Memory B cell (primary cell): ENCODE measurements at regions not wholly inside any gene's neighbourhood (a gene's known extent, or its start where the extent isn't known, plus 50 kb on each side); places are given as distances from the start of the nearest gene placed in this dataset.

Experiments used
- ATAC-seq: fragments of 150-1000 bp; cut with Tn5 transposase; 2 replicates; pipeline ENCODE4 v1.10.0; 2021; ENCODE audit warnings: low read depth, mild to moderate bottlenecking, moderate library complexity
- DNase-seq, 2 donors: peaks; one replicate each; pipeline ENCODE4 v3.0.0; 2022; ENCODE audit warnings: low spot score in 2 of 2
- H3K27ac Mint-ChIP-seq: one replicate; pipeline ENCODE4 v1.8.0; 2022; ENCODE audit warnings: mild to moderate bottlenecking, moderate library complexity, mixed read lengths
- H3K27me3 Mint-ChIP-seq: one replicate; pipeline ENCODE4 v1.8.0; 2022; ENCODE audit warnings: mixed read lengths
- H3K36me3 Mint-ChIP-seq: one replicate; pipeline ENCODE4 v1.8.0; 2022; ENCODE audit warnings: mild to moderate bottlenecking, mixed read lengths
- H3K4me1 Mint-ChIP-seq: one replicate; pipeline ENCODE4 v1.8.0; 2022; ENCODE audit warnings: mixed read lengths
- H3K4me3 Mint-ChIP-seq: one replicate; pipeline ENCODE4 v1.8.0; 2022; ENCODE audit warnings: mild to moderate bottlenecking, moderate library complexity, mixed read lengths
- H3K9me3 Mint-ChIP-seq: one replicate; pipeline ENCODE4 v1.8.0; 2022; ENCODE audit warnings: mixed read lengths

DNA sequence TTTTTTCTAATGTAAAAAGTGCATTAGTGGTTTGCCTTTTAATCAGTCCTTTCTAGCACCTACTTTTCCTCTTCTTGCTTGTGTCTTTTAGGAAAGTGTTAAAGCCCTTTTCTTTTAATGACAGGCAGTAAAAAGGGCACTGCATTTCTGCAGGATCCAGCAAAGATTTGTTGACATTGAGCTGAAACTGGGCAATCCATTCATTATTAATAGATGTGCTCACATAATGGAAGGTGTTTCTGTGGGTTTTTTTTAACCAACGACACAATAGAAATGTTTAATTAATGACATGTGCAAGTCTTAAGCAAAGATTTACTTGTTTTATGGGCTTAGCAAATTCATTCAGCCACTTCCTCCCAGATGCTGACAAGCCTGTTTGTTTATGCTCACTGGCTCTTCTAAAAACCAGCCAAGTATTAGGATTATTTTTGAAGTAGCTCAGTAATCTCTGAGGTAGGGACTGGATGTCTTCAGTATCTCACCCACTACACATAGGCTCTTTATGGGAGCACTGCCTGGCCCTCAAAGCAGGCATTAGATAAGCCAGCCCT is 1201.1 kb downstream of the SORCS1 start:
- H3K4me3 Mint-ChIP-seq = no peak overlapping the region
- no peak for DNase-seq
- no peak overlapping the region for H3K27ac Mint-ChIP-seq
- no peak for ATAC-seq
- no peaks in the 10 kb centered on the region for H3K36me3 Mint-ChIP-seq
- peaks cover 4% of the 10 kb centered on the region for H3K9me3 Mint-ChIP-seq
- H3K4me1 Mint-ChIP-seq = no peaks in the 10 kb centered on the region
- peaks cover 2% of the 10 kb centered on the region for H3K27me3 Mint-ChIP-seq

DNA sequence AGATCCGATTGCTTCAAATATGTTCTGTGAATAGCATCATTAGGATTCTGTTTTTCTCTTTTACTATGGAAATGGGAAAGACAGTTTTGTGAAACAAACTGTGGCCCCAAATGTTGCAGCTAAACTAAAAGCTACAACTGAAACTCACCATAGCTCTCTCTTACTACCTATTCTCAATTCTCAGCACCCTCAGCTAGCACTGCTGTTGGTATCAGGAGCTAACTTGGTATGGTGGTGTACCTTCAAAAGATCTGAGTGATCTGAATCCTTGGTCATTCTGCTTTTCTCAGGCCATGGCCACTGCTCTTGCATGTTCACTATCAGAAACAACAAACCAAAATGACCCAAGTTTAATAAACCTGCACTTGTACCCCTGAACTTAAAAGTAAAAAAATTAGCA is 1208.0 kb downstream of the SORCS1 start:
- Mint-ChIP-seq H3K27me3 (no peaks in the 10 kb centered on the region), H3K4me3 (no peak overlapping the region)

GRCh38 chr10:105953861-105954260 is 1210.6 kb downstream of the SORCS1 start:
- Mint-ChIP-seq H3K4me1 (no peaks in the 10 kb centered on the region), H3K27me3 (no peaks in the 10 kb centered on the region), H3K36me3 (no peaks in the 10 kb centered on the region), H3K27ac (no peak overlapping the region), H3K4me3 (no peak overlapping the region), H3K9me3 (no peaks in the 10 kb centered on the region)
- ATAC-seq (no peak), DNase-seq (no peak)

More for the DNA sequence above, 1208.0 kb downstream of the SORCS1 start:
- Mint-ChIP-seq H3K9me3 (no peaks in the 10 kb centered on the region), H3K36me3 (no peaks in the 10 kb centered on the region), H3K27ac (no peak overlapping the region), H3K4me1 (no peaks in the 10 kb centered on the region)
- ATAC-seq (no peak), DNase-seq (no peak)

GRCh38 chr10:105953056-105953455 is 1211.5 kb downstream of the SORCS1 start:
- Mint-ChIP-seq H3K27me3 (no peaks in the 10 kb centered on the region), H3K36me3 (no peaks in the 10 kb centered on the region), H3K4me1 (no peaks in the 10 kb centered on the region), H3K4me3 (no peak overlapping the region), H3K27ac (no peak overlapping the region), H3K9me3 (no peaks in the 10 kb centered on the region)
- DNase-seq (no peak), ATAC-seq (no peak)

GRCh38 chr10:105952153-105952552 is 1212.4 kb downstream of the SORCS1 start:
- ATAC-seq (peak; percentile 74), DNase-seq (no peak)
- Mint-ChIP-seq H3K4me3 (no peak overlapping the region), H3K9me3 (no peaks in the 10 kb centered on the region), H3K27me3 (no peaks in the 10 kb centered on the region), H3K36me3 (no peaks in the 10 kb centered on the region), H3K4me1 (no peaks in the 10 kb centered on the region), H3K27ac (no peak overlapping the region)

GRCh38 chr10:105950410-105950809 is 1214.1 kb downstream of the SORCS1 start:
- Mint-ChIP-seq H3K9me3 (peaks cover 1% of the 10 kb centered on the region), H3K4me1 (no peaks in the 10 kb centered on the region), H3K4me3 (no peak overlapping the region), H3K27ac (no peak overlapping the region), H3K27me3 (no peaks in the 10 kb centered on the region), H3K36me3 (no peaks in the 10 kb centered on the region)
- no peak for DNase-seq
- ATAC-seq = no peak

DNA sequence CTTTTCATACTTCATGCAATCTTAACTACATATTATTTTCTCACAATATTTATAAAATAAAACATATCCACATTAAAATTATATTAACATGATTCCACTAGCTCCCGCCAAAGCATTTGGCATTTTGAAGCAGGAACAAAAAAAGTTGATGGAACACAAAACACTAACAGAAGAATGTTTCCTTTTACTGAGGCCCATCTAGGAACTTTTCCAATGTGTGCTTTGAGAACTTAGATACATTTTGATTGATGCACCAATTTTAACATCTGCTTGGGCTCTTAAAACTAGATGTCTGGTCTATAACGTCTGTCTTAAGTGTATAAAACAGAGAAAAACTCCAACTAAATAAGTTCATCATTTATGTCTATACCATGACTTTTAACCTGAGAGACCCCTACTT is 1214.8 kb downstream of the SORCS1 start:
- no peak for DNase-seq
- Mint-ChIP-seq H3K4me3 (no peak overlapping the region), H3K27me3 (no peaks in the 10 kb centered on the region), H3K9me3 (peaks cover 1% of the 10 kb centered on the region), H3K4me1 (no peaks in the 10 kb centered on the region), H3K36me3 (no peaks in the 10 kb centered on the region), H3K27ac (no peak overlapping the region)
- ATAC-seq = no peak

DNA sequence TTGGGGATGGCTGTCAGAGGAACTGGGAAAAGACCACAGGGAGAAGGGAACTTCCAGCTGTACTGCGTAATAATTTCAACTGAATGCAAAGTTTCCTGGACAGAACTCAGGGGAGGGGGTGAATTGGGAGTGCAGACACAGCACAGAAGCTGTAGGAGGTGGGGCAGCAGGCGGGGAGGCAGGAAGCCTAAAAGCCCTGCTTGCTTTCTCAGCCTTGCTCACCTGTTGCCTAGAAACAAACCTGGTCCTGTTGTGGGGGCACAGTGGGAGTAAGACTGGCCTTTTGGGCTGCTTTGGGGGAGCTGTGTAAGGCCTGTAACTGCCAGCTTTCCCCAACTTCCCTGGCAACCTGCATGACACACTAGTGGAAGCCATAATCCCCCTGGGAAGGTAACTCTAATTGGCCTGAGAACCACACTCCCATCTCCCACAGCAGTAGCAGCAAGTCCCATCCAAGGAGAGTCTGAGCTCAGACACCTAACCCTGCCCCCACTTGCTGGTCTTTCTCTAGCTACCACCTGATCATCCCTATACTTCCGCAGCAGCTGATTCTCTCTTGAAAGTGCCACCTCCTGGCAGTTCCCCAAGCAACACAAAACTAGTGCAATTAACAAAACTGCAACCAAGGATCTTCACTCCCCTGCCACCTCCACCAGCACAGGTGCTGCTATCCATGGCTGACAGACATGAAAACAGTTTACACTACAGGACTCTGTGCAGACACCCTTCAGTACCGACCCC is 1239.3 kb downstream of the SORCS1 start:
- peaks cover 8% of the 10 kb centered on the region for H3K9me3 Mint-ChIP-seq
- DNase-seq (no peak), ATAC-seq (no peak)
- H3K4me1 Mint-ChIP-seq = no peaks in the 10 kb centered on the region
- no peak overlapping the region for H3K27ac Mint-ChIP-seq
- no peaks in the 10 kb centered on the region for H3K36me3 Mint-ChIP-seq
- no peak overlapping the region for H3K4me3 Mint-ChIP-seq
- H3K27me3 Mint-ChIP-seq = no peaks in the 10 kb centered on the region

DNA sequence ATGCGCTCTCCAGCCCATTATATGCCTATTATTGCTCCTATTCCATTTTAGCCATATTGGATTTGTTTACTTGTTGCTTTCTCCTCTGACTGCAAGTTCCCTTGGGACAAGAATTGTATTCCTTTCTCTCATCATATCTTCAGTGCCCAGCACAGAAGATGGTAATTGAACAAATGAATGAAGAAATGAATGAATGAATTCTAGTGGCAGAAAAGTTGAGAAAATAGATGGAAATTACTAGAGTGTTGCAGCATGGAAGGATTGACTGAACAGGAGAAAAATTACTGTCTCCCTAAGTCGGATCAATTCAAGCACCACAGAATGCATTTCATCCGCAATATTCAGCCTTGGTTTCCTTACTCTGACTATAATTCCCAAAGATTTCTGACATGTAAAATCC is 1243.2 kb downstream of the SORCS1 start:
- Mint-ChIP-seq H3K27me3 (no peaks in the 10 kb centered on the region), H3K4me1 (no peaks in the 10 kb centered on the region), H3K4me3 (no peak overlapping the region), H3K36me3 (no peaks in the 10 kb centered on the region), H3K9me3 (peaks cover 13% of the 10 kb centered on the region), H3K27ac (no peak overlapping the region)
- ATAC-seq (no peak), DNase-seq (no peak)

GRCh38 chr10:105914432-105914831 is 1250.1 kb downstream of the SORCS1 start:
- Mint-ChIP-seq H3K36me3 (no peaks in the 10 kb centered on the region), H3K9me3 (peaks cover 6% of the 10 kb centered on the region), H3K4me1 (no peaks in the 10 kb centered on the region), H3K4me3 (no peak overlapping the region), H3K27me3 (no peaks in the 10 kb centered on the region), H3K27ac (no peak overlapping the region)
- no peak for DNase-seq
- no peak for ATAC-seq

- no peaks in the 10 kb centered on the region for H3K36me3 Mint-ChIP-seq
- H3K4me1 Mint-ChIP-seq = no peaks in the 10 kb centered on the region
- DNase-seq (no peak), ATAC-seq (no peak)
- no peaks in the 10 kb centered on the region for H3K9me3 Mint-ChIP-seq
- H3K27me3 Mint-ChIP-seq = no peaks in the 10 kb centered on the region
- H3K4me3 Mint-ChIP-seq = no peak overlapping the region
- H3K27ac Mint-ChIP-seq = no peak overlapping the region
Measured at GRCh38 chr10:105908701-105909100, 1255.8 kb downstream of the SORCS1 start.

DNA sequence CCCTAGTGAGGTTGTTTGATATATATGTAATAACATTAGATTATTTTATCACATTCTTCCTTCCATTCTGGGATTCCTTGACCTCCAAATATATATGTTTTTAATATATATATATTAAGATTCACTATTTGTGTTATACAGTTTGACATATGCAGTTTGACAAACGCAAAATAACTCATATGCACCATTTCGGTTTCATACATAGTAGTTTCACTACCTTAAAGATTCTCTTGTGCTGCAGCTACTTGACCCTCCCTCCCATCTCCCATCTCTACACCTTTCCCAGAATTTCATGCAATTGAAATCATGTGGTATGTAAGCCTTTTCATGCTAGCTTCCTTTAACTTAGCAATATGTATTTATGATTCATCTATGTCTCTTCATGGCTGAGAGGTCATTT is 1244.4 kb downstream of the SORCS3 start:
- no peak for DNase-seq
- Mint-ChIP-seq H3K27ac (no peak overlapping the region), H3K4me3 (no peak overlapping the region), H3K4me1 (no peaks in the 10 kb centered on the region), H3K27me3 (no peaks in the 10 kb centered on the region), H3K36me3 (no peaks in the 10 kb centered on the region), H3K9me3 (peaks cover 5% of the 10 kb centered on the region)
- ATAC-seq = no peak

DNA sequence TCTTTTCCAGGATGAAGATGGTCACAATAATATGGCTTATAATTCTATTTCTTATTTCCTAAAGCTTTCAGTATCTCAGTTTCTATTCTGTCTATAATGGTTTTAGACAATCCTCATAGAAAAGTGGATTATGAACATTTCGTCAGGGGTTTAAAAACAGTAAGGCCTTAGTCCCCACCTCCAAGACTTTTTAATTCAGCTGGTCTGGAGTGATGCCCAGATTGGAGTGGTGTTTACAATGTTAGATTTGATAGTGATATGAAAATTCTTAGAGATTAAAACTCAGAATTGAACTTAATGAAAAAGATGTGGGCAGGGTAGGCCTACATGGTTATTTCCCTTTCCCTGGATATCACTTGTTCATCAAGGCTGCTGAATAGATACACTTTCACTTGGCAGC is 1238.3 kb downstream of the SORCS3 start:
- H3K9me3 Mint-ChIP-seq = no peaks in the 10 kb centered on the region
- no peak overlapping the region for H3K4me3 Mint-ChIP-seq
- no peaks in the 10 kb centered on the region for H3K27me3 Mint-ChIP-seq
- no peaks in the 10 kb centered on the region for H3K4me1 Mint-ChIP-seq
- DNase-seq (no peak), ATAC-seq (no peak)
- H3K27ac Mint-ChIP-seq = no peak overlapping the region
- no peaks in the 10 kb centered on the region for H3K36me3 Mint-ChIP-seq

DNA sequence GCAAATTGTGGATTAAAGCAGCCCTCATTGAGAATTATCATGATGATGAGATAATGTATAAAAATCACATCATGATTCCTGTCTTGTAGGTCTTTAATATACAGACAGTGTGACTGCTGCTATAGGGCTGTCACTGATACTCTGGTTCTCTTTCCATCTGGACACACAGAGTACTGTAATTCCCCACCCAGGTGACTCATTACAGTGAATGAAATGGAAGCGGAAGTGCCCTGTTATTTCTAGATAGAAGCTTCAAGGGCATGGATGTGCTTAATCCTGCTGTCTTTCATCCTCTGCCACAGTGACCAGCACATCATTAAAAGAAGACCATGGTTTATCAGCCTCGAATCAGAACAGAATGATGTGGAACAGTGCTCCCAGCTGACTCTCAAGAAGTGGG is 1234.0 kb downstream of the SORCS3 start:
- H3K36me3 Mint-ChIP-seq = no peaks in the 10 kb centered on the region
- H3K4me3 Mint-ChIP-seq = no peak overlapping the region
- no peaks in the 10 kb centered on the region for H3K4me1 Mint-ChIP-seq
- DNase-seq = no peak
- H3K27ac Mint-ChIP-seq = no peak overlapping the region
- no peak for ATAC-seq
- H3K9me3 Mint-ChIP-seq = peaks cover 3% of the 10 kb centered on the region
- H3K27me3 Mint-ChIP-seq = no peaks in the 10 kb centered on the region

DNA sequence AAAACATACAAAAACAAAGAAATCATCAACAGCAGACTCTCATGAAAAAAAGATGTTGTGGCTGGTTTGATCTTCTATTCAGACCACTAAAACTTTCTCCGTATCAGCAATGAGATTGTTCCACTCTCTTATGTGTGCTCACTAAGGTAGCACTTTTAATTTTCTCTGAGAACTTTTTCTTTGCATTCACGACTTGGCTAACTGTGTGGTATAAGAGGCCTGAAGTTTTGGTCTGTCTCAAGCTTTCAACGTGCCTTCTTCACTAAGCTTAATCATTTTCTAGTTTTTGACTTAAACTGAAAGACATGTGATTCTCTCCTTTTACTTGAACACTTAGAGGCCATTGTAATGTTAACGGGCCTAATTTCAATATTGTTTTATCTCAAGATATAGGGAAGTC is 1231.6 kb downstream of the SORCS3 start:
- DNase-seq = no peak
- Mint-ChIP-seq H3K27me3 (no peaks in the 10 kb centered on the region), H3K27ac (no peak overlapping the region), H3K4me1 (no peaks in the 10 kb centered on the region), H3K36me3 (no peaks in the 10 kb centered on the region), H3K4me3 (no peak overlapping the region), H3K9me3 (peaks cover 3% of the 10 kb centered on the region)
- no peak for ATAC-seq
